Heart left ventricle (tissue), 16 donors: ENCODE measurements at regions not wholly inside any gene's neighbourhood (a gene's known extent, or its start where the extent isn't known, plus 50 kb on each side); places are given as distances from the start of the nearest gene placed in this dataset.

Experiments
- ATAC-seq, 4 donors: fragments of 200-7000 bp; cut with Tn5 transposase; one replicate each; pipeline ENCODE4 v1.9.1; 2020 to 2022; ENCODE audit warnings: moderate library complexity in 4 of 4, mild to moderate bottlenecking in 3 of 4, moderate number of reproducible peaks in 1 of 4
- DNase-seq, 5 donors: peaks; one replicate each; pipeline ENCODE4 v3.0.0-alpha.2; 2020
- H3K27ac ChIP-seq, 12 donors: fragments of 200-600 bp; sonication (generic) in 4 of 12; one replicate each; pipeline versions ENCODE4 v1.5.0 to v1.8.0; 2016 to 2022; ENCODE audit warnings: mild to moderate bottlenecking in 2 of 12
- H3K27me3 ChIP-seq, 9 donors: fragments of 200-600 bp; sonication (generic) in 2 of 9; one replicate each; pipeline versions ENCODE4 v1.5.1 to v1.8.0; 2016 to 2022; ENCODE audit warnings: mild to moderate bottlenecking in 3 of 9
- H3K36me3 ChIP-seq, 9 donors: fragments of 200-600 bp; sonication (generic) in 2 of 9; one replicate each; pipeline versions ENCODE4 v1.5.0 to v1.8.0; 2018 to 2022; ENCODE audit warnings: mild to moderate bottlenecking in 2 of 9
- H3K4me1 ChIP-seq, 12 donors: fragments of 200-600 bp; sonication (generic) in 4 of 12; one replicate each; pipeline versions ENCODE4 v1.5.0 to v1.8.0; 2016 to 2022; ENCODE audit warnings: mild to moderate bottlenecking in 3 of 12
- H3K4me3 ChIP-seq, 12 donors: fragments of 200-600 bp; sonication (generic) in 4 of 12; one replicate each; pipeline versions ENCODE4 v1.5.0 to v1.8.0; 2017 to 2022; ENCODE audit warnings: mild to moderate bottlenecking in 9 of 12, moderate library complexity in 4 of 12
- H3K9me3 ChIP-seq, 12 donors: fragments of 200-600 bp; sonication (generic) in 4 of 12; one replicate each; pipeline versions ENCODE4 v1.5.0 to v1.8.0; 2016 to 2022; ENCODE audit warnings: mild to moderate bottlenecking in 1 of 12
- POLR2A ChIP-seq, 2 donors: fragments of 450-650 bp; IDR thresholded peaks; one replicate each; pipeline ENCODE4 v1.6.1; 2017; ENCODE audit warnings: antibody characterized with exemption in 2 of 2, mild to moderate bottlenecking in 2 of 2, moderate library complexity in 2 of 2
- WGBS, 4 donors: extraction: QIAGEN DNeasy Blood & Tissue Kit in 2 of 4; methylation state at CpG; one replicate each; pipeline versions ENCODE4 v1.1.5 to v1.1.7; 2013 to 2018; 5-methylcytosine and 5-hydroxymethylcytosine counted together
- intact Hi-C, 10 donors: fragments of 100-400 bp; cut with DNase I; formaldehyde crosslinking; loops; one replicate each; pipeline versions ENCODE4 v1.11.1 to v1.14.2; 2022
- TF ChIP-seq, protein P1 (sequence below), 12 donors: fragments of 200-600 bp; sonication (generic) in 4 of 12; IDR thresholded peaks; one replicate each; pipeline versions ENCODE4 v1.5.0 to v1.8.0; 2018 to 2022; ENCODE audit warnings: antibody characterized with exemption in 12 of 12, mild to moderate bottlenecking in 5 of 12
- donor health status: ischemic (EF 13 %, LVEDD 7.1; RV severe dilation, severe dysfunction).
- donor health status: healthy with polysubstance abuse.
- donor health status: DM: no; HTN: yes; CAD: no.
- donor health status: DM: no; HTN: no; CAD: no.
- donor health status: ischemic (EF 25% LVEDD 6.9; RV normal size, moderate dysfunction).
- donor health status: ischemic (EF 25% LVEDD 5.7; RV mildly dilated, moderate dysfunction).
- donor health status: healthy.
- donor health status: DM: yes; HTN: yes; CAD: no.
- donor health status: ischemic (EF 35%, LVEDD 5.7; RV mildly dilated, moderate dysfunction).
- donor health status: nonischemic (EF 11% LVEDD 7.7; RV severe dilation, severe dysfunction).
- donor health status: DM: yes; HTN: yes; CAD: no.
- donor health status: PGD.
- donor health status: ischemic (EF 29% LVEDD 5.4; RV normal size, mild dysfunction).
- donor health status: nonischemic (EF 23%, LVEDD 6.1; RV moderate dilation, normal function).

GRCh38 chr5:174555726-174556125 is 168.7 kb upstream of the MSX2 start:
- Histone ChIP-seq H3K36me3 (no peaks in the 10 kb centered on the region), H3K4me3 (no peak overlapping the region), H3K9me3 (no peaks in the 10 kb centered on the region), H3K4me1 (no peaks in the 10 kb centered on the region), H3K27ac (no peak overlapping the region), H3K27me3 (peaks cover 0 to 13% (median 0%) of the 10 kb centered on the region in 9 donors)
- TF ChIP-seq POLR2A (IDR thresholded peaks at IDR 0.05) = no peak
- TF ChIP-seq, protein P1, sequence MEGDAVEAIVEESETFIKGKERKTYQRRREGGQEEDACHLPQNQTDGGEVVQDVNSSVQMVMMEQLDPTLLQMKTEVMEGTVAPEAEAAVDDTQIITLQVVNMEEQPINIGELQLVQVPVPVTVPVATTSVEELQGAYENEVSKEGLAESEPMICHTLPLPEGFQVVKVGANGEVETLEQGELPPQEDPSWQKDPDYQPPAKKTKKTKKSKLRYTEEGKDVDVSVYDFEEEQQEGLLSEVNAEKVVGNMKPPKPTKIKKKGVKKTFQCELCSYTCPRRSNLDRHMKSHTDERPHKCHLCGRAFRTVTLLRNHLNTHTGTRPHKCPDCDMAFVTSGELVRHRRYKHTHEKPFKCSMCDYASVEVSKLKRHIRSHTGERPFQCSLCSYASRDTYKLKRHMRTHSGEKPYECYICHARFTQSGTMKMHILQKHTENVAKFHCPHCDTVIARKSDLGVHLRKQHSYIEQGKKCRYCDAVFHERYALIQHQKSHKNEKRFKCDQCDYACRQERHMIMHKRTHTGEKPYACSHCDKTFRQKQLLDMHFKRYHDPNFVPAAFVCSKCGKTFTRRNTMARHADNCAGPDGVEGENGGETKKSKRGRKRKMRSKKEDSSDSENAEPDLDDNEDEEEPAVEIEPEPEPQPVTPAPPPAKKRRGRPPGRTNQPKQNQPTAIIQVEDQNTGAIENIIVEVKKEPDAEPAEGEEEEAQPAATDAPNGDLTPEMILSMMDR (IDR thresholded peaks at IDR 0.05) = no peak
- intact Hi-C loops = no loop called here
- ATAC-seq (no peak), DNase-seq (no peak)
- 60 to 73% (median 70%) methylated on average over 9 of the region's 9 CpGs for WGBS, 4 donors

DNA sequence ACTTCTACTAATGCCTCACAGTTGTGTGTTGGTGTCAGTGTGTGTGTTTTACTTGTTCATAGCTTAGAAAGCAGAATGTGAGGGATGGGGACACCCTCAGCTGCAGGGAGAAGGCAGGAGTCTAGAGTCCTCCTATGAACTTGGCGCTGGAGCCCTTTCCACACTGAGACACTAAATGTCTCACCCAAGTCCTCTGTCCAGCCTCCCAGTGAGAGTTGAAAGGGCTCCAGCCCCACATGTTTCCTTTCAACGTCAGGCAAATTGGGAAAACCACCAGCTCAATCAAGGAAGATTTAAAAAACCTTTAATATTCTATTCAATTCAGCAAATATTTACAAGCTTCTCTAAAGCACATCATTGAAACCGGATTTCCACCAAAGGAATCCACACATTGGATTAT is 167.6 kb upstream of the MSX2 start:
- ATAC-seq (no peak), DNase-seq (no peak)
- intact Hi-C loops = no loop called here
- Histone ChIP-seq H3K4me3 (no peak overlapping the region), H3K4me1 (no peaks in the 10 kb centered on the region), H3K27ac (no peak overlapping the region), H3K9me3 (no peaks in the 10 kb centered on the region), H3K27me3 (peaks cover 0 to 21% (median 0%) of the 10 kb centered on the region in 9 donors), H3K36me3 (no peaks in the 10 kb centered on the region)
- WGBS, 4 donors = 71 to 74% (median 74%) methylated on average over 3 of the region's 3 CpGs
- TF ChIP-seq, protein P1 (IDR thresholded peaks at IDR 0.05) = no peak
- no peak for TF ChIP-seq POLR2A (IDR thresholded peaks at IDR 0.05)

DNA sequence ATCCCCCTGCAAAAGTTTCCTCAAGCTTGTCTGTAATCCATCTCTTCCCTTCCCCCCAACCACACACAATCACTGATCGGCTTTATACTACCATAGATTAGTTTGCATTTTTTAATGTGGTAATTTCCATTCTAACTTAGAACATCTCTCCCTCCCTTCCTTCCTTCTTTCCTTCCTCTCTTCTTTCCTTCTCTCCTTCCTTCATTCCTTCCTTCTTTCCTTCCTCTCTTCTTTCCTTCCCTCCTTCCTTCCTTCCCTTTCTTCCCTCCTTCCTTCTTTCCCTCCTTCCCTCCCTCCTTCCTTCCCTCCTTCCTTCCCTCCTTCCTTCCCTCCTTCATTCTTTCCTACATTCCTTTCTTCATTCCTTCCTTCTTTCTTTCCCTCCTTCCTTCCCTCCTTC is 166.2 kb upstream of the MSX2 start:
- Histone ChIP-seq H3K4me3 (no peak overlapping the region), H3K27me3 (peaks cover 0 to 25% (median 0%) of the 10 kb centered on the region in 9 donors), H3K36me3 (no peaks in the 10 kb centered on the region), H3K27ac (no peak overlapping the region), H3K4me1 (no peaks in the 10 kb centered on the region), H3K9me3 (no peaks in the 10 kb centered on the region)
- intact Hi-C loops = no loop called here
- TF ChIP-seq, protein P1 (IDR thresholded peaks at IDR 0.05) = no peak
- TF ChIP-seq POLR2A (IDR thresholded peaks at IDR 0.05) = no peak
- ATAC-seq (no peak), DNase-seq (no peak)
- WGBS, 4 donors = 84 to 92% (median 88%) methylated on average over 1 of the region's 1 CpG

DNA sequence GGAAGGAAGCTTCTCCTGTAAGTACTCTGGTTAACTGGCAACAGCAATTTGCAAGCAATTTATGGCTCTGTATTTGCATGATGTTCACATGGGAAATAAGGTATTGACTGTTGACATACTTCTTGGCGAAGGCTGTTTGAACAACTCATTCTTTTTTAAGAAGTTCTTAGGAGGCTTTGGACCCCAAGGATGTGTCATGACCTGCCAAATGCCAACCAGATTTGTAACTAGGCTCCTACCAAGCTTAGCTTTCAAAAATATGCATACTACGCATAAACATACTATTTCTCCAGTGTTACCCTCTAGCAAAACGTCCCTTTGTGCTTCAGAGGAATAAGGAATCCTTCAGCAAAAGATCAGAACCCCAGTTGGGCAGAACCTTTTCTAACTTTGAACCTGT is 165.2 kb upstream of the MSX2 start:
- no peaks in the 10 kb centered on the region for H3K36me3 ChIP-seq
- ATAC-seq = no peak
- no peaks in the 10 kb centered on the region for H3K4me1 ChIP-seq
- no peaks in the 10 kb centered on the region for H3K9me3 ChIP-seq
- peaks cover 0 to 25% (median 0%) of the 10 kb centered on the region in 9 donors for H3K27me3 ChIP-seq
- H3K27ac ChIP-seq = no peak overlapping the region
- TF ChIP-seq, protein P1 (IDR thresholded peaks at IDR 0.05) = no peak
- no peak for TF ChIP-seq POLR2A (IDR thresholded peaks at IDR 0.05)
- WGBS, 4 donors = 68 to 78% (median 77%) methylated on average over 3 of the region's 3 CpGs
- no peak for DNase-seq
- intact Hi-C loops = no loop called here
- H3K4me3 ChIP-seq = no peak overlapping the region
